NCI-H446 (cell line): ENCODE measurements at regions not wholly inside any gene's neighbourhood (a gene's known extent, or its start where the extent isn't known, plus 50 kb on each side); places are given as distances from the start of the nearest gene placed in this dataset.

Experiments
- DNase-seq, 2 experiments: peaks; one replicate each; lab custom pipeline; 2025; lab: John Stamatoyannopoulos, UW

DNA sequence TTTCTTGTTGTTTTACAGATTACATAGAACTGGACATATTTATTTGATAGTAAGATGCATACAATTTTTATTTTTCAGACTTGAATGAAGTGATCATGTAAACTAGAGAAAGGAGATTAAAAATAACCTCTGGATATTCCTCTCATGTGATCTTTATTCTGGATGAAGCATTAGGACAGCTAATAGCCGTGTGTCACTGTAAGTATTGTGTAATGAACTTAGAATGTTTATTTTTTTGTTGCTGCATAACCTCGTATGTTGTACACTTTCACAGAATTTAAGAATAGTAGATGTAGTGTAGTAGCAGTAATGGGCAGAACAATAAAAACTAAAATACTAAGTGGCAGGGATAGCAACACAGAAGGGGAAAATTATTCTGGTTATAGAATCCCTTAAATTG is 2094.5 kb upstream of the TENM3 start:
- no peak for DNase-seq

DNA sequence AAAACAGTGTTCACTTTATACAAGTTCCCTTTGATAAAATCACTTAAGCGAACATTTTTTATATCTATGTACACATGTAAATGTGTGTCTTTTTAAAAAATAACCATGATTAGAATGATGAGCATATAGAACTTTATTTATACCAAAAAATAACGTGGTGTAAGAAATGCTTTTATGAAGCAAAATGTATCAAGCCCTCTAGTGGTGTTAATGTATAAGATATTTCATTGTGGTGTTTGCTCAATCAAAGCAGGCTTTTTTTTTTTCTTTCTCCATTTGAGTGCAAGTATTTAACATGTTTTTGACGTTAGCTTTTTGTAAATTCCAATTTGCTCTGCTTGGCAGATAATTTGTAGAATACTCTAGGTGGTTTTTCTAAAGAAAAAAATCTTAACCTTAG is 2092.4 kb upstream of the TENM3 start:
- no peak for DNase-seq

DNA sequence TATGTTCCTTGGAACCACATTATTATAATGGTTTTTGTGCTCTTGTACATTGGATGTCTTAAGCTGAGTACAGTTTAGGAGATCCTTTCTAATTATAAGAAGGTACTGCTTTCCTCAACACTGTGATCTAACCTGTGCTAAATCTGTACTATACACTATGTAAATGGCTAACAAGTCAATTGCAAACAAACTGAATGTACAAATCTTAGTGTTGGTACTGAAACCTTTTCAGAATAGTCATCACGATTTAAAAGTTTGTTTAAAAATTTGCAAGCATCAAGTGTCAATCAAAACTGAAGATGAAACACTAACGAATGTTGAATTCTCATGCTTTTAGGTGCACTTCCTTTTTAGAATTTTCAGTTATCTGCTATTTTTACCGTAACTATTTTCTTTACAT is 2090.4 kb upstream of the TENM3 start:
- no peak for DNase-seq

DNA sequence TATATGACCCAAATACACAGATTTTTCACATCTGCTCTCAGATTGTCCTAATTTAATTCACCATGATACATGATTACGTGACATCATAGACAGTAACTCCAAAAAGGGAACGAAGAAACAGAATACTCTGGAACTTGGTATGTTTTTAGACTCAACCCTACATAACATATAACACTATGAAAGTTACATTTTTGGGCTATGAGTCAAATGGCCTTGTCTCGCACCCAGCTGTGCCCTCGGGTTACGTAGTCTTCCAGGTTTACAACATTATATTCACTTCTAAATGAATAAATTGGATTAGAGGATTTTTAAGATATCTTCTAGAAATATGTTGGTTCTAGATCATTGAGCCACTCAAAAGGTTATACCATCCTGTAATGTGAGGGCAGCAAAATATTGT is 2089.6 kb upstream of the TENM3 start:
- no peak for DNase-seq

DNA sequence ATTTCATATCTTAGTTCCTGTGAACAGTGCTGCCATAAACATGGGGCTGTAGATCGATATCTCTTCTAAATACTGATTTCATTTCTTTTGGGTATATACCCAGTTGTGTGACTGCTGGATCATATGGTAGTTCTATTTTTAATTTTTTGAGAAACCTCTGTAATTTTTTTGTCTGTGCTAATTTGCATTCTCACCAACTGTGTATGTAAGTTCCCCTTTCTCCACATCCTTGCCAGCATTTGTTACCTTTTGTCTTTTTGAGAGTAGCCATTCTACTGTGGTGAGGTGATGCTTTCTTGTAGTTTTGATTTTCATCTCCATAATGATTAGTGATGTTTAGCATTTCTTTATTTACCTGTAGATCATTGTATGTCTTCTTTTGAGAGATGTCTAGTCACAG is 2086.5 kb upstream of the TENM3 start:
- DNase-seq = no peak

GRCh38 chr4:180160195-180160983 is 2082.8 kb upstream of the TENM3 start:
- DNase-seq = no peak

- DNase-seq = no peak
These were observed 2078.4 kb upstream of the TENM3 start for GRCh38 chr4:180164799-180165198.

GRCh38 chr4:180169394-180169793 is 2073.8 kb upstream of the TENM3 start:
- DNase-seq = no peak

- DNase-seq = no peak
These were observed 2073.2 kb upstream of the TENM3 start for GRCh38 chr4:180169966-180170365.

DNA sequence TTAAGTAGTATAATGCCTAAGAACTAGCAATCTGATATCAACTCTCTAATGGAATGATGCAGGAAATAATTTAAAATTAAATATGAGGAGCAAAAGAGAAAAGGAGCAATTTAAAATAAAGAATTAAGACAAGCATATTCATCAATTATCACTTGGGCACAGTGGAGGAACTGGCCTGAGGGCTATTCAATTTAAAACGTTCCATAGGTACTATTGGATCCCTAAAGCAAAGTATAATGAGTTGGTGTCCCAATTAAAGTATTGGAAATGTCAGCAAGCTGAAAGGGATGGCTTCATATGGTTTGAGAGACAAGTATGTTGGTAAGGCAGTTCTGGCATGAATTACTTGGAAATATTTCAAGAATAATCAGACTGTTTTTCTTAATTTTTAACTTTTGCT is 2064.1 kb upstream of the TENM3 start:
- no peak for DNase-seq

- DNase-seq = no peak
These were observed 2053.5 kb upstream of the TENM3 start for GRCh38 chr4:180189666-180190065.

DNA sequence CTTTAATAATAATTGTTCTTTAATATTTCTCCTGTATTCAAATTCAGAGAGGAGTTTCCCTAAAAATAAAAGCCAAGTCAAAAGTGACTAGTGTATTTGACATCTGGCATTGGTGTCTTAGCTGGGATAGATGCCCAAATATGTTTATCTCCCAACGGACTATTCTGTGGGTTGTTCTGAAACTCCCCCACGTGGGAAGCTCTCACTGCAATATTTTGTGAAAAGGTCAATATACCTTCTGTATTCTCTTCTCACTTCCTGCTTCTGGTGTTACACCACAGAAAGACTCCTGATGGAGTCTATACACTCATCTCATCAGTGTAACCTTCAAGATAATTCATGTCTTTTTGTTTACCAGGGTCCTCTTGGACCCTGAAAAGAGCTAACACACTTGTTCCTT is 2052.8 kb upstream of the TENM3 start:
- DNase-seq = no peak

GRCh38 chr4:180197471-180197870 is 2045.7 kb upstream of the TENM3 start:
- DNase-seq = no peak

DNA sequence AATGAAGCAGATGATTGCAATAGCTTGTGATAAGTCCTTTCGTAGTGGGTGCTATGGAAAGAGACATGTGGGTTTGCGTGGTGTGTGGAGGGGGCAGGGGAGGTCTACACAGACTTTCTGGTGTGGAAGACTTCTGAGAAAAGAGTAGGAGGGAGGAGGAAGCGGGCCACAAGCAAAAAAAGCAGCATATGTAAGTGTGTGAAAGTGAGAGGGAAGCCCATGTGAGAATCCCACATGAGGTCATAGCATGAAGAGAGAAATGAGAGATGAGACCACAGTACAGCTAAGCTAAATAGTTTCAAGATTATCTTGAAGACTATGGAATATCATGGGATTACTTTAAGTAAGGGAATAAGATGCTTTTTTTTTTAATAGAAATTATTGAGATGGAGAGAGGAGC is 2039.9 kb upstream of the TENM3 start:
- no peak for DNase-seq

DNA sequence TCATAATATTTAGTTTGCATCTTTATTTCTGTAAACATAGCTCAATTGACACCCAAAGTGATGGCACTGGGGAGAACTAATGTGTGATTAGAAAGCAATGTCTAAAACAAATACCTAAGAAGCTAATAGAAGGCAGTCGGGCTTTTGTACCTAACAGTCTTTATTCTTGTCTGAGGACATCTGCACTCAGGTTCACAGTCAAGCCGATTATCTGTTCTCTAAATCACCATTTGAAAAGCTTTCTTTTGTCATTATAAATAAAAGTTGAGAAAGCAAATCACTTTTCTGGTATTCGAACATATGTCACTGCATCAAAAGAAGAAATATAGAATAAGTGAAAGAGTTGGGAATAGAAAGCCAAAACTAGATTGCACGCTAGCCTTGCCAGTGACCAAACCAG is 2037.9 kb upstream of the TENM3 start:
- DNase-seq = no peak

DNA sequence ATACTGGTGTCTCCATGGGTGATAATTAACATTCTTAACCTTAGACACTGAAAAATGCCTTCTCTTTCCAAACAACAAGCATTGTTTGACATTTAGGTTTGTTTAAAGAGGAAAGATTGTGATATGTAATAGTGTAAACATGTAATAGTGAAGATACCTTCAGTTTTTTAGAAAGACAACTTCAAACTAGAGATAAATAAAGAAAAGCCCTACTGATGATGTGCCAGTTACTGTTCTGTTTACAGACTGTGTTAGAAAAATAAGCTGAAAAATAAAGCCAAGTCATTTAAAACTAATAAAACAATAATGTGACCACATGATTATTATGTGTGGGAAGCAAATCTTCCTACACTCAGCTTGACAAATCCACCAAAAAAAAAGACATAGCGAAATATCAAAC is 2035.3 kb upstream of the TENM3 start:
- DNase-seq = no peak

DNA sequence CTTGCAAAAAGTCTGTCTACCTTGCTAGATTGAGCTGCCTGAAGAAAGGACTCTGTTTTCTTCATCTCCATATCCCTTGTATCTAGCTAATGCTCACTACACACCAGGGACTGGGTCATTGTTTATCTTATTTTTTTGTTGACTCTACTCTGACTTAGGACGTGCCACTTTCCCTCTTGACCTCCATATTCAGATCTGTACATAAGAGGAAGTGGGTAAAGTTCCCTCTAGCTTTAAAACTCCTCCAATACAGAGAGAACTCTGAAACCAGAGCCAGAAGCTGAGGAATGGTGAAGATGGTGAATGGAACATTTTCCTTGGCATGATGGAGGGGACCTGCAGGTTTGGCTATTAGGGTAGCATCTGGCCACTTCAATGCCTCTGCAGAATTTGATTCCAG is 2026.1 kb upstream of the TENM3 start:
- DNase-seq = no peak

GRCh38 chr4:180219080-180219479 is 2024.1 kb upstream of the TENM3 start:
- no peak for DNase-seq

DNA sequence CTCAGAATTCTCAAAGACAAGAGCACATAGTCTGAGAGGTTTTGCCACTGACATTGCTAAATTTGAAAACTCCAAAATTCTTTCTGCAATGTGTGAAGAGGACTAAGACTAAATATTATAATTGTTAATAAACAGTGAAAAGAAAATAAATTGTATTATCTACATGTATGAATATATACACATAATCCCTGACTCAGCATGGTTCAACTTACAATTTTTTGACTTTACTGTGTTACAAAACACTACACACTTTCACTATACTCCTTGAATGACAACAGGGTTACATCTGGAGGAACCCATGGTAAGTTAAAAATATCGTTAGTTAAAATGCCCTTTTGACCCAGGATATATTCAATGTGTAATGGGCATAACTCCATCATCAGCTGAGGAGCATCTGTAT is 2017.2 kb upstream of the TENM3 start:
- no peak for DNase-seq

GRCh38 chr4:180234730-180235129 is 2008.5 kb upstream of the TENM3 start:
- DNase-seq = no peak

- DNase-seq = no peak
These were observed 2002.5 kb upstream of the TENM3 start for GRCh38 chr4:180240670-180241069.

- no peak for DNase-seq
These were observed 1989.8 kb upstream of the TENM3 start for GRCh38 chr4:180253419-180253818.

- DNase-seq = no peak
These were observed 1981.9 kb upstream of the TENM3 start for GRCh38 chr4:180261346-180261745.

- no peak for DNase-seq
These were observed 1963.1 kb upstream of the TENM3 start for GRCh38 chr4:180280076-180280475.
